NOMO-1 (cell line): ENCODE measurements at regions not wholly inside any gene's neighbourhood (a gene's known extent, or its start where the extent isn't known, plus 50 kb on each side); places are given as distances from the start of the nearest gene placed in this dataset.

Source experiments
- DNase-seq, 2 experiments: peaks; one replicate each; lab custom pipeline; 2025; ENCODE audit not compliant: unreplicated experiment in 2 of 2; lab: John Stamatoyannopoulos, UW

DNA sequence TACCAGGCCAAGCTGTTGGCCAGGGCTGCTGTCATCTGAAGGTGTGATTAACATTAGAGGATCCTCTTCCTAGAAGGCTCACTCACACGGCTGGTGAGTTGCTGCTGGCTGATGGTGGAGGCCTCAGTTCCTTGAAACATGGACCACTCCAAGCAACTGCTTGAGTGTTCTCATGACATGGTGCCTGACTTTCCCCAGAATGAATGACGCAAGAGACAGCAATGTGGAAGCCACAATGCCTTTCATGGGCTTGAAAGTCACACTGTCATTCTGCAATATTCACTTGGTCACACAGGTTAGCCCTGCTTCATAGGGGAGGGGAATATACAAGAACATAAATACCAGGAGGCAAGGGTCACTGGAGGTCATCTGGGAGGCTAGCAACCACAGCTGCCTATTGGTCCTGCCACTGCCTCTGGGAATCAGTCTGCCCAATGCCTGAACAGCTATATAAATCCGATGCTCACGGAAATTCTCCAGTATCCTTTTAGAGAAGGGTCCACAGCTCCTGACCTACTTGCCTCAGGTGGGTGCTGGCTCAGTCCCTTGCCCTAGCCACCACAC lies 97.1 kb upstream of the MAML3 start:
- peak in 1 of 2 experiments; percentile 45 for DNase-seq

DNA sequence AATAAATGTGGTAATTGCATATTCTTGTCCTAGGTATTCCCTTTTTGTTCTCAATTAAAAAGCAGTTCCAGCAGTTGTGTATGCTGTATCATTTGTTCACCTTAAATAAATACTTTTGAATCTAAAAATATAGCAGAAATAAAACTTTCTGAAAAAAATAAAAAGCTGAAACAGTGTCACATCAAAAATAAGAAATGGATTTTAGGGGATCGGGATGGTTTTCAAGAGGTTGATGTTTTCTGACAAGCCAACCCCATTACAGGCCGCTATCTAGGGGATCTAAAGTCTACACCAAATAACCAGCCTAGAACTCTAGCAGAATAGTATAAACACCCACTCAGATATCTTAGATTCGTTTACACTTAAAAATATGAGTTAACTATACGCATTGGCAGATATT lies 95.4 kb upstream of the MAML3 start:
- no peak for DNase-seq

DNA sequence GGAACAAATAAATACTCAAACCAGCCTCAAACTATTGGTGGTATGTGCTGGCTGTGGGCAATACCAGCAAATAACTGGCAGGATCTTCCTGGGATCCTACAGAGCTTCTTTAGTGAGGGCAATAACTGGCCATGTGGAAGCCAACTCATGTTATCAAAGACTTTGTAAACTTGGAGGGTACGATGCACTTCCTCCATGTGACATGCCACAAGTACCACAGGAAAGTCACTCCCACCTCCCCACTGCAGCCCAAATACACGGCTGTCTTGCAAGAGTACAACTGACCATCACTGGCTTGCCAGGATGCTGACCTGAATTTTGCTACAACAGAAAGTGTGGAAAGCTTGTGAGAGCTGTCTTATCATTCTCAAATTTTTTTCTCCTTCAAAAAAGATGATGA lies 93.3 kb upstream of the MAML3 start:
- no peak for DNase-seq

DNA sequence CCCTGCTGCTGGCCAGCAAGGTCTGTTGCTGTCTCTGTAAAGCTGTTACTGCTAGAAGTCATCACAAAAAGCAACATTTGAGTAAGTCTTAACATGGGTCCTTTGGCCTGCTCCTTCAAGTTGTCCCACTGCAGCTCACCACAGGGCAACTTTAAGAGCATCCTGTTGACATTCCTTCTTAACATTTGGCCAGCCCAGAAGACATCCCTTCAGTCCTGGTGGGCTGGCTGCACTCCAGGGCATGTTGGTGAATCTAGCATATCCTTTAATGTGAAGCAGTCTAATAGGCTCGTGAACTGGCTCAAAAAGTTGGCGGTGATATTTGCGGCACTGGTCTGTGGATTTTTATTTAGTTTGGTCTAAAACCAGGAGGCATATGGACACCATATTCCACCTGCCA lies 92.2 kb upstream of the MAML3 start:
- DNase-seq = no peak

DNA sequence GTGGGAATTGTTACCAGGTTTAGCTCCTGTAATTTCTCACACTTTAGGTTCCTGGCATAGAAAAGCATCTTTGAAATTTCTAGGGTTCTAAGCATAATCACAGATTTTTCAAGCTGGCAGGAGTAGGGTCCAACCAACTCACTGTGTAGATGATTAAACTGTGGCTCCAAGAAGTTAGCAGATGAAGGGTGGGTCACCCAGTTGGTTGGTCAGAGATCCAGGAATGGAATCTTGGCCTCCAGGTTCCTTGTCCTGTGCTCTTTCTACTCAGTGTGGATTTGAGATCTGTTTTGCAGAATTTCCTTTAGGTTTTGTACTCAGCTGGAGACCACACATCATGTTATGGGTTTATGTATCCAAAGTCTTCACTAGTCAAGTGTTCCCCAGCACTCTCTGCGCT lies 90.3 kb upstream of the MAML3 start:
- no peak for DNase-seq

DNA sequence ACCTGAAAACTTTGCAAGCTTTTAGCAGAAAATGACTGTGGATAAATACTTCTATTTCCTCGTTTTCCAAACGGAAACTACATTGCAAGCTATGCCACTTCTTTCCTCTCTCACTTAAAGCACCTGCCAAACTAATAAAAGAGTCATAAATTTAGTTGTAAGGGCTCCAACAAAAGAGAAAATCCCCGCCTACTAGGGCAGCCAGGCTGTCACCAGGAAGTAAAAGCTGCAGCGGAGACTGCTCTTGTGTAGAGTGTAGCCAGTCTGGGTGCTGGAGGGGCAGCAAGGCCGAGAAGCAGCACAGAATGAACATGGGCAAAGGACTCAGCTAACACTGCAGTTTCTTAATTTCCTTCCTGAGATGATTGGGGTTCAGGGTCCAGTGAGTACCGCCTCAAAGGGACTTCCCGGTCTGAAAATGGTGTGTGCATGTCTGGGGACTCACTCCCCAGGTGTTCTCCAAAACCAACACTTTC lies 89.3 kb upstream of the MAML3 start:
- DNase-seq = peak; percentile 41 to 66

DNA sequence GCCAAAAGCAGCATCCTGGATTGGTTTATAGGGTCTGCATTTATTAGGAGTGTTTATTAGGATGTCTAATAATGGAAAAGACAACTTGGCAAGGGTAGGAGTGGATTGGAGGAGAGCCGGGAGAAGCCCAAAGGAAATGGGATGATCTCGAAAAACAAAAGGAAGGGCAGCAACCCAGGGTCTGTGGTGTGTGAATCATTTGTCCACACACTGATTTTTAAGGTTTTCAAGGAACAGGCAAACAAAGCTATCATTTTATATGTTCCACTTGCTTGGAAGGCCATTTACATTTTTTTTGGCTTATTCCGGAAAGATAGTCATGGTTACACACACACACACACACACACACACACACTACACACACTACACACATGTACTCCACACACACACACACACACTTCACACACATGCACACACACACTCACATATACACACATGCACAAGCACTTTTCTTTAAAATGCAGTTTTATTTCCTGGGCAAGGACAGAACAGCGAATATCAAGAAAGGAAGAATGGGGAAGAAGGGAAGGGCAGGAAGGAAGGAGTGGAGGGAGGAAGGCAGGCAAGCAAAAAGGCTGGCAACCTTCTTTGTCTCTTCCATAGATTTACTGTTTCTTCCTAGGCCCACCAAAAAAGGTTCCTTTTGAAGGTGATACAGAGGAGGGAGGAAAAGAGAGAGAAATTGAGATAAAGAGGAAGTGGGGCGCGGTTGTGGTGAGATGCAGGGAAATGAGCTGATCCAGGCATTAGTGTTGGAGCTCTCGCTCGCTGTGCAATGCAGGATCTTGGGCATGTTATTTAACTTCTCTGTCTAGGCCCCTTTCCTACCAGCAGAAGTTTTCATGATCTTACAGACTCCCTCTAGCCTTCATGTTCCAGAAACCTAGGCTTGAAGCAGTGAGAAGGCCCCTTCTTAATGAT lies 88.6 kb upstream of the MAML3 start:
- peak; percentile 48 to 74 for DNase-seq

DNA sequence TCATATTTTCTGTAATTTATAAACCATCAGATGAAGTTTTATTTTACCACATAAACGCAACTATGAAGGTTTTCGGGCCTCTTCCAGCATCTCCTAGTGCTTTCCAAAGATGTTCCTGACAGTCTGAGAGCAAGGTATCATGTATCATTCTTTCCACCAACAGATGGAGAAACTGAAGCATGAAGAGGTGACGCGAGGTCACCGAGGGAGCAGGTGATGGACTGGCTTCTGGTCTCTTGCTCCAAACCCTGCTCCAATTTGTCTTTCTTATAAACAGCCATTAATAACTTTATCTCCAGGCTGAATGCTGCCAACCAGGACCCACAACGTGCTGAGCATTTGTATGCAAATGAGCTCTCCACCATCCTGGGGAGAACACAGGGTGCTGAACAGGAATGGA lies 86.3 kb upstream of the MAML3 start:
- no peak for DNase-seq

DNA sequence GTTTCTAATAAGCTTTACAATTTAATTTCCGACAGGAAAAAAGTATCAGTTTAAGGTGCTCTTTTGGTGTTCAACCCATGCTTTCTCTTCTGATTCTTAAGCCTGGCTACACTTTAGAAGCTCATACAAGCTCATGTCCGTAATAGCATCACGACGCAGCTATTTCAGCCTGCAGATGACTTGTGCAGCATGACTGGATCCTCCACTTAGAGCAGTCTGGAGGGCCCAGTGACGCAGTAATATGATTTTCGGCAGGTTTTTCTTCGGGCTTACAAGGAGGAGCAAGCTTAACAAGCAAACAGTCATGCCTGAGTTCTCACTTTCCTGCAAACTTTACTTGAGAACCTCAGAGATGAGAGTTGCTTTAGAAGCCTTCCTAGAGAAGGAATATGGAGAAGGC lies 85.3 kb upstream of the MAML3 start:
- no peak for DNase-seq

DNA sequence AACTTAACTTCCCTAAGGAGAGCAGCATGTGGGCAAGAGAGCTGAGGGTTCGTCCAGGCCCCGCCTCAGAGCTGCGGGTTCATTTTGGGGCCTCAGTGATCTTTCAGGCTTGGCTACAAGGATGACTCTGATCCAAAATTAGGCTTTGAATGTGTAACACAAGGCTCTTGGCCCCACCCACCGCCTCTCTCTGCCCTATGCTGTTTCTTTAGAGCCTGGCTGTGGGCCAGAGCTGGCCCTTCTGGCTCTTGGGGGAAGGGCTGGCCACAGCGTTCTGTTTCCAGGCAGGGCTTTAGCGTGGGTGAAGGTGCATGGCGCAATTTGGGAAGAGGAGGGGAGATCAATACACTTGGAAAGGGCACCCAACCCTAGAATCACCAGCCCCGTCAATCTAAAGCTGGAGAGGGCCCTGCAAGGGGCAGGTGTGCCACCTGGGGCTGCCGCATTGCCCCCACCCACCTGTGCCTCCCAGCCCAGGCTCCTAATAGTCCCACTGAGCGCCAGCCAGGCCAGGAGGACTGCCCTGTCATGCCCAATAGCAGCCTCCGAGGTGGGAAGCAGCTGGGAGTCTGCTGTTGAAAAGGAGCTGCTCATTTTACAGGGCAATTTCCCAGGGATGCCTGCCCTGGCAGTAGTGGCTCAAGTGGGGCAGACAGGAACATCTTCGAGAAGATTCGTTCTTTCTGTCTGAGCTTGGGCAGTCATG lies 84.5 kb upstream of the MAML3 start:
- peak; percentile 83 to 89 for DNase-seq

DNA sequence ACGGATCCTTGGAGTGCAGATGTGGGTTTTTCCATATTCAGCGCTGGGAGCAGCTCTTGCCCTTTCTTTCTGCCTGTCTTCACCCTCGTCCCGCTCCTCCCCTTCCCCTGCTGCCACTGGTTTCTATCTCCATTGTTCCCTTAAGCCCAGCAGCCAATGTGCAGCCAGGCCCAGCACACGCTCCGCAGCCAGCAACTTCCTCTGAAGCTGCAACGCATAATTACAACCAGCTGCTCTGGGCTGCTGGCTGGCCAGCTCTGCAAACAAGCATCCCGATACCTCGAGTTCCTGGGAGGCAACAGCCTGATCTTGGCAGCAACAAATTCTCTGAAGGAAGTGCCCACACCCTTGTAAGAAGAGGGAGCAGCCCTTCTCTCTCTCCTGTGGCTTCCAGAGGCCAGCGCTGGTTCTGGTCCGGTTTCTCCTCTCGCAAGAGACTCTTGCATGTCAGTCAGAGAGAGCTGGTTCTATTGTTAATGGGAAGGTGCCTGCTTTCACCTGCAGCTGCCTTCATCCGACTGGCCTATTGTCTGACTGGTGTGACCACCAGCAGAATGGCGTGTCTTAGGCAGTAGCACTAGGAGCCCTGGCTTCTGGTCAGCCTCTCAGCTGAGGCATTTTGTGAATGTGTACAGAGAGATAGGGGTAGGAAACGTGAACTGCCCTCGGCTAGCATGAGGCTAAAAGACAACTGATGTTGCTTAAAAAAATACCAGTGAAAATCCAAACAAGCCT lies 83.8 kb upstream of the MAML3 start:
- DNase-seq = peak; percentile 84 to 88

DNA sequence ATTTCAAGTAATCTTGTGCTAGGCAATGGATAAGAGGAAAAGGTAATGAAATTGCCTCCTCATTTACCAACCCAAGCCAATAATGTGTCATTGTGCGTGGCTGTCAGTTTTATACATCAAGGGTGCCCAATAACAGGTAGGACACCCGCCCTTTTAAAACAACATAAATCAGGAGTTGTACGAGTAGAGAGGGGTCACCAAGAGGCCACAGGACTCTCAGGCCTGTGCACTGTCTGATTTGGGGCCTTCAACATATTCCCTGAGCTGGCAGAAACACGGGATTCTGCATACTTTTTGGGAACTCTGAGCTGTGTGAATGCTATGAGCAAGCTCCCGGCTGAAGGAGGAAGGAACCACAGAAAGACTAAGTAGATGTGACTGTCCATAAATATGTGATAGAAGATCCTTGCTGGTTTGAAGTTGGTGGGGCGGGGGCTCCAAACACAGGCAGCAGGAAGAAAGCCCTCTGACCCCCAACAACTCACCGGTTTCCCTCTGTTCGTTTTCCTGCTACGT lies 82.7 kb upstream of the MAML3 start:
- DNase-seq = no peak

DNA sequence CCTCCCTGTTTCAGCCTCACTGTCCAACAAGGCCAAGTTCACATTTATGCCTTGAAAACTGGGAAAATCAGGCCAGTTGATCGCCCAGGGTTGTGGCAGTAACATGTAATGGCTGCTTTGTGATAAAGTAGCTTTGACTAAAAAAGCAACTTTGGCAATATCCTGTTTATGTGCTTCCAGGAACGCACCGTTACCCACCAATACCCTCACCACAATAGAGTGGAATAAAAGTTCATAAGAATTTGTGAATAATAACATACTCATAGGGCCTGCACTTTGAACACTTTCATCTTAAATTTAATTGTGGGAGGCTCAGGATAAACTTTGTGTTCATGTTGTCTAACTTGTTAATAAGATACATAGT lies 80.7 kb upstream of the MAML3 start:
- no peak for DNase-seq

DNA sequence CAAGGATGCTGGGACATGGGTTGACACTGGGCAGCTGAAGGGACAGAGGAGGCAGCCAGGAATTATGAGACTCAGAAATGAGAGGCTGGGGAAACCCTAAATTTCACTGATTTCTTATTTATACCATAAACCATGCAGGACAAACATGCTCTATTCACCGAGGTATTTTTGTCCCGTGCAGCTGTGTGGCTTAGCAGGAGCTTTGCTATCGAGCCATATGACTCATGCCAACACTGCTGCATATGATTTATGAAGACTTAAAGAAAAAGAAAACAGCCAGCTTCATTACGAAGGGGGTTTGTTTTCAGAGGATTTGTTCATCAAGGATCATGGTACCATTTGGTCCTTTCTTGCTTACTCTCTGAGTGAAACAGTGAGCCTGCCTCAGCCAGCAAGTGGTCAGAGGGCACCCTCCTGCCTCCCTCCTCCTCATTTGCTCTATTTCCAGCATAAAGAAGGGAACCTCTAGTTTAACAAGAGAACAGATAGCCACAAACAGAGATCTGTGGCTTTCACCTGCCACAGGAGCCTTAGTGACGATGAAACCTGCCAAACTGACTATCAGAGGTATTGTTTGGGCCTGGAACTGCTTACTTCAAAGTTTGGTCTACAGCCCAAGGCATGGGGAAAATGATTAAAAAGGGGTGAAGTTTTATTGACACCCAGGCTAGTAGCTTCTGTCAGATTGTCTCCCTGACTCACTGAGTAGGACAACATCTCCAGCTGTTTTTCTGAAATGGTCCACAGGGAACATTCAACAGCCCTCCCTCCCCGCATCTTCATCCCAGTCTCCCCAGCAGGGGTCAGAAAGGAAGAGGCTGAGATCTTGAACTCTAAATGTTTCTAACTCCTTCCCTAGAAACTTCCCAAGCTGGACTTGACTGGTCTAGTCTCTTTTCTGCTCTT lies 80.1 kb upstream of the MAML3 start:
- peak in 1 of 2 experiments; percentile 53 for DNase-seq

DNA sequence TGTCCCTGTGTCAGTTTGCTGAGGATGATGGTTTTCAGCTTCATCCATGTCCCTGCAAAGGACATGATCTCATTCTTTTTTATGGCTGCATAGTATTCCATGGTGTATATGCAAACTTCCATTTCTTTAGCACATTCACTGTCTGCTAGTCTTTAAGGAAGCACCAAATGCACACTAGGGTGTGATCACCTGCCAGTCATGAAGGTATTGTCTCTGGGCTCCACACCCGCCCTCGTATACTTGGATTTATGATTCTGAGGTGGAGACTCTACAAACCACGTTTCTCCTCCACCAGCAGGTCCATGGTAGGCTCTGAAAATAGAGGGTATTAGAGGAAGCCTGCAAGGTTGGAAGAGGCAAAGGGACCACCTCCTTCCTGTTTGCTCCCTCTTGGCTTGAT lies 75.9 kb upstream of the MAML3 start:
- DNase-seq = no peak

DNA sequence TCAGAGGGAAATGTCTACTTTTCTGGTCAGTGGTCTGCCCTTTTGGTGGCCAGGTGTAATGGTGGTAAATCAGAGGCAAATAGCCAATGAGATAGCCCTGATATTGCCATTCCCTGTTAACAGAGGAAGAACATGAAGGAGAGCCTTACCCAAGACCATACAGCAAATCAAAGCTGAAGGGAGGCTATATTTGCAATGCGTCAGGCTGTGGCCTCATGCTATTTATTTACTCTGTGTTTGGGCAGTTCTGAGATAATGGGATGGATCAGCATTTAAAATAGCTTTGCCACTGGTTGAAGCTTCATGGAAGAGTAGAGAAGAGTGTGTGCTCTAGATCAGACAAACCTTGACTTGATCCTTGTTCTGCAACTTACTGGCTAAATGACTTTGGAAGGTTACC lies 73.3 kb upstream of the MAML3 start:
- no peak for DNase-seq

DNA sequence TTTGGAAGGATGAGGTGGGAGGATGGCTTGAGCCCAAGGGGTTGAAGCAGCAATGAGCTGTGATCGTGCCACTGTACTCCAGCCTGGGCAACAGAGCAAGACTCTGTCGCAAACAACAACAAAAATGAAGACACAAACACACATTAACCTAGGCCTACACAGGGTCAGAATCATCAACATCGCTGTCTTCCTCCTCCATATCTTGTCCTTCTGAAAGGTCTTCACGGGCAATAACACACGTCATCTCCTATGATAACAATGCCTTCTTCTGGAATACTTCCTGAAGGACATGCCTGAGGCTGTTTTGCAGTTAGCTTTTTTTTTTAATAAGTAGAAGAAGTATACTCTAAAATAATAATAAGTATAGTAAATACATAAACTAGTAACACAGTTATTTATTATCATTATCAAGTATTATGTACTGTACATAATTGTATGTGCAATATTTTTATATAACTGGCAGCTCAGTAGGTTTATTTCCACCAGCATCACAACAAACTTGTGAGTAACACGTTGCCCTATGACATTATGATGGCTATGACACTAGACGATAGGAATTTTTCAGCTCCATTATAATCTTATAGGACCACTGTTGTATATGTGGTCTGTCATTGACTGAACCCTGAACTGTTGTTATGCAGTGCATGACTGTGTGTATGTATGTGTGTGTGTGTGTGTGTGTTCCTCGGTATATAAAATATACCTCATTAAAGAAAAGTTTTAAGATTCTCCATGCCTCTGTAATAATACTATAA lies 69.2 kb upstream of the MAML3 start:
- no peak for DNase-seq

DNA sequence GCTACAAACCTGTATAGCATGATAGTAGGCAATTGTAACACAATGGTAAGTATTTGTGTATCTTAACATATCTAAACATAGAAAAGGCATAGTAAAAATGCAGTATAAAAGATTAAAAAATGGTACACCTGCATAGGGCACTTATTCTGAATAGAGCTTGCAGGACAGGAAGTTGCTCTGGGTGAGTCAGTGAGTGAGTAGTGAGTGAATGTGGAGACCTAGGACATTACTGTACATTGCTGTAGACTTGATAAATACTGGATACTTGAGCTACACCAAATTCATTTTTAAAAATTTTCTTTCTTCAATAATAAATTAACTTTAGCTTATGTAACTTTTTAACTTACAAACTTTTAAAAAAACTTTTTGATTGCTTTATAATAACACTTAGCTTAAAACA lies 68.2 kb upstream of the MAML3 start:
- no peak for DNase-seq

DNA sequence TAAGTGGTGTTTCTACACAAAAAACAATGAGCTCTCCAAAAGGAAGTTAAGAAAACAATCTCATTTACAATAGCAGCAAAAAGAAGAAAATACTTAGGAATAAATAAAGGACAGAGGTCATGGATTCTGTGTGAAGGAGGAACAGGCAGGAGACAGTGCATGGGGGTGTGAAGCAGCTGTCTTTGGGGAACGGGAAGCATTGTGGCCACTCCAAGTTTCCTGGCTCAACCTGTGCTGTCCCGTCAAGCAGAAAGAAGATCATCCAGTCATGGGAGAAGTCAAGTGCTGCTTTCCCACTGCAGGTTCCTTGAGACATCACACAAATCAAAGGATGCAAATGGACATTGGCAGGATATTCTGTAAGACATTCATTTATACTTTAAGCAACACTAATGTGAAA lies 66.1 kb upstream of the MAML3 start:
- DNase-seq = no peak
